ENCODE measurements at regions not wholly inside any gene's neighbourhood (a gene's known extent, or its start where the extent isn't known, plus 50 kb on each side); places are given as distances from the start of the nearest gene placed in this dataset.

GRCh38 chrX:99750721-99751120 lies 659.4 kb downstream of the PCDH19 start:
- H4K5ac ChIP-seq (ENCODE audit: low read depth, low read length), result no peak overlapping the region
- H3K36me3 ChIP-seq (ENCODE audit: control insufficient read depth, insufficient read depth, low read length), result no peaks in the 10 kb centered on the region
- H4K91ac ChIP-seq (ENCODE audit: insufficient read depth, low read depth, low read length), result no peak overlapping the region
- no TSS peak for BruUV-seq (replicated peaks)
- no peak overlapping the region for H2AFZ ChIP-seq (replicated peaks; ENCODE audit: low read length, poor library complexity)
- no peaks in the 10 kb centered on the region for H4K20me1 ChIP-seq (ENCODE audit: insufficient read depth, low read length)
- H4K8ac ChIP-seq (ENCODE audit: low read depth in 2 of 2, low read length in 2 of 2), result no peak overlapping the region
- H3K9ac ChIP-seq (ENCODE audit: low read depth, low read length), result no peak overlapping the region
- TF ChIP-seq CHD1 (IDR thresholded peaks at IDR 0.05; ENCODE audit: low read depth, low read length) (no peak), BHLHE40 (IDR thresholded peaks at IDR 0.05; ENCODE audit: low read depth, low read length) (no peak)
- no peak overlapping the region for H2BK20ac ChIP-seq (ENCODE audit: low read depth, low read length)
- H2BK15ac ChIP-seq (ENCODE audit: low read depth, low read length), result no peak overlapping the region
- H2AK5ac ChIP-seq (ENCODE audit: low read depth, low read length), result no peak overlapping the region
- no peak overlapping the region for H3K4me2 ChIP-seq (ENCODE audit: low read depth, low read length)
- no peak overlapping the region for H3K23ac ChIP-seq (ENCODE audit: low read depth, low read length)
- no peak overlapping the region for H2BK120ac ChIP-seq (ENCODE audit: low read depth, low read length)
- dilution Hi-C loops (cut with HindIII; ENCODE audit: low sequenced_read_pairs, unreplicated experiment) (no loop called here), in situ Hi-C loops (cut with MboI; ENCODE audit: low sequenced_read_pairs) (no loop called here), intact Hi-C loops (cut with micrococcal nuclease) (no loop called here)
- H3K18ac ChIP-seq (ENCODE audit: low read depth, low read length), result no peak overlapping the region
- no peak overlapping the region for H3K56ac ChIP-seq (ENCODE audit: extremely low read depth, insufficient read depth, low read length)
- ATAC-seq (ENCODE audit: low read depth), result no peak
- H3K4me1 ChIP-seq (ENCODE audit: control insufficient read depth, insufficient read depth, low read length), result no peaks in the 10 kb centered on the region
- ChIA-PET CTCF (no interaction called here), POLR2A (ENCODE audit: unreplicated experiment) (no interaction called here)
- H3K79me1 ChIP-seq (ENCODE audit: low read depth in 1 of 2, low read length in 2 of 2), result no peaks in the 10 kb centered on the region
- no peak for DNase-seq
- no peaks in the 10 kb centered on the region for H3K27me3 ChIP-seq (ENCODE audit: control insufficient read depth, insufficient read depth, low read length)
- H3K9me3 ChIP-seq (ENCODE audit: control insufficient read depth, insufficient read depth, low read length), result no peaks in the 10 kb centered on the region
- no peak overlapping the region for H2AK9ac ChIP-seq (replicated peaks; ENCODE audit: low read depth, low read length, poor library complexity)
- no CpG with 5 or more reads among the region's 1 CpG for WGBS, 2 experiments (ENCODE audit: extremely low coverage in 2 of 2, insufficient read length in 1 of 2)
- no peaks in the 10 kb centered on the region for H3K9me1 ChIP-seq (ENCODE audit: insufficient read depth, low read length)
- H3K27ac ChIP-seq (ENCODE audit: insufficient read depth, low read length), result no peak overlapping the region
- no peak overlapping the region for H2BK5ac ChIP-seq (ENCODE audit: low read depth, low read length, poor library complexity, severe bottlenecking)
- H3K4me3 ChIP-seq (ENCODE audit: insufficient read depth, low read depth, low read length), result no peak overlapping the region
- H3K4ac ChIP-seq (ENCODE audit: low read depth, low read length), result no peak overlapping the region
- no peak overlapping the region for H3K14ac ChIP-seq (replicated peaks; ENCODE audit: low read depth, low read length)

Data from IMR-90 (cell line).